Stimulated activated CD4-positive, alpha-beta T cell treated with anti-CD3 and anti-CD28 coated beads, TNF-alpha, amount 100 ng/mL, for 1 hour (primary cell): ENCODE measurements at regions not wholly inside any gene's neighbourhood (a gene's known extent, or its start where the extent isn't known, plus 50 kb on each side); places are given as distances from the start of the nearest gene placed in this dataset.

ENCODE experiments used
- DNase-seq, 3 donors: peaks; one replicate each; pipeline ENCODE4 v3.0.0-alpha.2; 2020; ENCODE audit warnings: low read depth in 3 of 3, low spot score in 1 of 3

- DNase-seq = no peak
Observed at GRCh38 chrY:19357249-19357648, 387.3 kb downstream of the KDM5D start.

GRCh38 chrY:19356735-19357134 is 387.8 kb downstream of the KDM5D start:
- DNase-seq = no peak

GRCh38 chrY:19354857-19355173 is 389.7 kb downstream of the KDM5D start:
- no peak for DNase-seq

- no peak for DNase-seq
Observed at GRCh38 chrY:19354061-19354856, 390.3 kb downstream of the KDM5D start.

GRCh38 chrY:19351616-19352015 is 392.9 kb downstream of the KDM5D start:
- DNase-seq = no peak

DNA sequence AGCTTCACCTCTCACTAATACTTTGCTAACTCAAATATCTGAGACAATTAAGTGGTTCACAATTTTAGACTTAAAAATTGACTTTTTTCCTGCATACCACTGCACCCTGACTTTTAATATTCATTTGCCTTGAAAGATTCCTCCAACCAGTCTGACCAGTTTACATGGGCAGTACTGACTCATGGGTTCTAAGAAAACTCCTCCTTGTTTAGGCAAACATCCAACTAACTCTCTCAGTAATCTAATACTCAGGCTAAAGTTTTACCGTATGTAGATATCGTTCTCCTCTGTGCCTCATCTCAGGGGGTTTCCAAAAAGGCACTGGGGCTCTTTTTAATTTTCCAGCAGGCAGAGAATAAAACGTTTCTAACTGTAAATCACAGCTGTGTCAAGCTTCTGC is 422.8 kb downstream of the KDM5D start:
- DNase-seq = no peak

- DNase-seq = no peak
Observed at GRCh38 chrY:19319135-19319534, 425.4 kb downstream of the KDM5D start.

DNA sequence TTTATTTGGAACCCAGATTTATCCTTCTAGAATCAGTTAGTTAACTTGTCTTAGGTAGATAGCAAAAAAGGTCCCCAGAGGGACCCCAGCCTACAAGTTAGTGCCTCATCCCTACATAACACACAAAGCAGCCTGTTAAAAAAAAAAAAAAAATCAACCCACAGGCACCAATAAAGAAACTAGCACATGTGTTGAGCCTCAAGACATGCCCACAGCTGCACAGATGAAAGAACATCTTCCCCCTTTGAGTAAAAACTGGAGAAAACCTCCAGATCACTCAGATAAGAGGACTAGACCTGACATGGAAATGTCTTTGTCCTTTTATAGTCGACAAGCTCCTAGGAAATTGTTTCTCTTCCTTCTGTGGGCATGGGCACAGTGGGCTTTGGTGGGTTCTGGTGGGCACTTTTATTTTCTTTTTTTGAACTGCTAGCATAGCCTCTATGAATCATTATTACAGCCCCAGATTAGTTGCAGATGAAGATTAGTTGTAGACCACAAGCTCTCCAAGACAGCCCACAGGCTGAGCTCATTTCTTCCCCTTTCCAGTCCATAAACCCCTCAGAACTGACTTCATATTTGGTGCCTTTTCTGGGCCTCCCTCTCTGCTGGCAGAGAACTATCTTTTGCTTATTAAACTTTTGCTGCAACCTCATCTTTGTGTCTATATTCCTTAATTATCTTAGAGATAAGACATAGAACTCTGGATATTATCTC is 427.1 kb downstream of the KDM5D start:
- no peak for DNase-seq

DNA sequence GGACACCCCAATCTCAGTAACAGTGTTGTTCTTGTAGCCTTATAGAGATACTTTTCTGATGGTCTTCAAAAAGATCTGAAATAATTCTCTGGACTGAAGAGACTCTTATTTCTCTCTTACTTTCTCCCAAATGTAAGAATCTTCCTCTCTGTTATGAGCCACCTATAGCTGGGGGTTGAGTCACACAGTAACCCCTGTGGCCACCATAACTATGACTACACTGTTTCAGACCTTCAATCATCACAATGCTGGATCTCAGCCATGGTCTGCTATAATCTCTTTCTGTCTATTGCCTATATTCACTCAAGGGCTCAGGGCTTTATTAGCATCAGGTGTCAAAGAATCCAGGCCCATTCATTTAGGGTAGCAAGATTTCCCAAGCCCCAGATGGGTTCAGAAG is 436.9 kb downstream of the KDM5D start:
- no peak for DNase-seq

GRCh38 chrY:19303136-19303535 is 441.4 kb downstream of the KDM5D start:
- no peak for DNase-seq

GRCh38 chrY:19290925-19291324 is 453.6 kb downstream of the KDM5D start:
- no peak for DNase-seq

DNA sequence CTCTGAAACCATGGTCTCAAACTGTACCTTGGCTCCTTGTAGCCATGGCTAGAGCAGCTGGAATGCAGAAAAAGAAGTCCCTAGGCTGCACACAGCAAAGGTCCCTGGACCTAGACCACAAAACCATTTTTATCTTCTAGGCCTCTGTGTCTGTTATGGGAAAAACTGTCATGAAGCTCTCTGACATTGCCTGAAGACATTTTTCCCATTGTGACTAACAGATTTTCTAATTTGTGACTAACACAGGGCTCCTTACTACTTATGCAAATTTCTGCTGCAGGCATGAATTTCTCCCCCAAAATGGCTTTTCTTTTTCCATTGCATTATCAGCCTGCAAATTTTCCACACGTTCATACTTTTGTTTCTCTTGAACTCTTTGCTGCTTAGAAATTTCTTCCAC is 470.4 kb downstream of the KDM5D start:
- no peak for DNase-seq

DNA sequence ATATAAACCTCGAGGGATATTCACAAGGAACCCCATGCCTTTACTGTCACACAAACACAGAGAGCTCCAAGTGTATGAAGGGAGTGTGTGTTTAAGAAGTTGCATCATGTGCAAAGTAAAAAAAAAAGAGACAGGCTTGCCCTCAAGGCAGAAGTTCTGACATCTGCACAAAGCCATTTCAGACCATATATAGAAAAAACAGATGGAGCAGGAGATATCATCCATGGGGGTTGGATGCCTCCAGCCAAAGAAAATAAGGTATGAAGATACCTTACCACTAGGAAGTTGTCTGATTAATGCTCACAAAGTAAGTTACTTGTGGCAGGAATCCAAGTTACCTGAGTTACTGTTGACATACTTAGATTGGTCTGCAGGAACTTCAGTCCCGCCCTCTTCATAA is 476.2 kb downstream of the KDM5D start:
- no peak for DNase-seq

- no peak for DNase-seq
Observed at GRCh38 chrY:19265404-19265803, 479.1 kb downstream of the KDM5D start.

DNA sequence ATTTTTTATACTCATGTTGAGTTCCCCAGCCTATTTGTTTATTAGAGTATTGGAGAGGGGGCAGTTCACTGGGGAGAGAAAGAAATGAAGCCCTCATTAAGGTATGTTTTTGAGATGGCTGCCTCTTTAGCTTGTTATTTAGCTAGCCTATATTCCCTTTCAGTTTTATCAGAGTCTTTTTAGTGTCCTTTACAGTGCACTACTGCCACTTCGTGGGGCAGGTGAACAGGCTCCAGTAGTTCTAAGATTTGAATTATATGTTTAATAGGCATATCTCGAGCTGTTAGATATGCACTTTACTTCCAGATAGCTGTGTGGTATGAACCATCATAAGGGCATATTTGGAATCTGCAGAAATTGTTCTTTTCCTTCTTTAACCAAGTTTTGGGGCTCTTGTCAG is 482.2 kb downstream of the KDM5D start:
- no peak for DNase-seq

DNA sequence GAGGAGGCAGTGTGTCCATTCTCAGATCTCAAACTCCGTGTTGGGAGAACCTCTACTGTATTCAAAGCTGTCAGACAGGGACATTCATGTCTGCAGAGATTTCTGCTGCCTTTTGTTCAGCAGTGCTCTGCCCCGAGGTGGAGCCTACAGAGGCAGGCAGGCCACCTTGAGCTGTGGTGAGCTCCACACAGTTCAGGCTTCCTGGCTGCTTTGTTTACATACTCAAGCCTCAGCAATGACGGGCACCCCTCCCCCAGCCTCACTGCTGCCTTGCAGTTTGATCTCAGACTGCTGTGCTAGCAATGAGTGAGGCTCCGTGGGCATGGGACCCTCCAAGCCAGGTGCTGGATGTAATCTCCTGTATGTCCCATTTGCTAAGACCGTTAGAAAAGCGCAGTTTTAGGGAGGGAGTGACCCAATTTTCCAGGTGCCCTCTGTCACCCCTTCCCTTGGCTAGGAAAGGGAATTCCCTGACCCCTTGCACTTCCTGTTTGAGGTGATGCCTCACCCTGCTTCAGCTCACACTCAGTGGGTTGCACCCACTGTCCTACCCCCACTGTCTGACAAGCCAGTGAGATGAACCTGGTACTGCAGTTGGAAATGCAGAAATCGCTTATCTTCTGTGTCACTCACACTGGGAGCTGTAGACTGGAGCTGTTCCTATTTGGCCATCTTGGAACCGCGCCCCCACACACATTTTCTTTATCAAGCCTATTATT is 458.9 kb upstream of the HSFY2 start:
- peak in 1 of 3 donors; percentile 0 for DNase-seq

DNA sequence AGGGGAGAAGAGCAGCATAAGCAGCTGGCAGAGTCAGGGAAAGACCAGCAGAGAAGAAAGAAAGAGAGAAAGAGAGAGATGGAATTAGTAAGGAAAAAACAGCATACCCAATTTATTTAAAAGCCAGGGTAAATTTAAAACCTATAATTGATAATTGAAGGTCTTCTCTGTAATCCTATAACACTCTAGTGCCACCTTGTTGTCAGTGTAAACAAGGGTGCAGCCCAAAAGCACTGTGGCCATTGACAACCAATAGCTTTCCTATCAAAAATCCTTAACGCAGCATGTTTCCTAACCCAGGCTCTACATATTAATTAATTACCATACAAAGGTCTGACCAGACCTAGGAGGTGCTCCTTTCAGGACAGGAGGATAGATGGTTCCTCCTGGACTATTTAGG is 447.2 kb upstream of the HSFY2 start:
- no peak for DNase-seq

DNA sequence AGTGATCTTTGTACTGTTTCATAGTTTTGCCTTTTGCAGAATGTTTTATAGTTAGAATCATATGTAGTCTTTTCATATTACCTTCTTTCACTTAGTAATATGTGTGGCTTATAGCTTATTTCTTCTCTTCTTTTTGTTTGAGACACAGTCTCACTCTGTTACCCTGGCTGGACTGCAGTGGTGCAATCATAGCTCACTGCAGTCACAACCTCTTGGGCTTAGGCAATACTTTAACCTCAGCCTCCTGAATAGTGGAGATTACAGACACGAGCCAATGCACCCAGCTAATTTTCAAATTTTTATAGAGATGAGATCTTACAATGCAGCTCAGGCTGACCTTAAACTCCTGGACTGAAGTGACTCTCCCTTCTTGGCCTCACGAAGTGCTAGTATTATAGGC is 435.4 kb upstream of the HSFY2 start:
- DNase-seq = no peak

- DNase-seq = no peak
Observed at GRCh38 chrY:19207048-19207447, 433.5 kb upstream of the HSFY2 start.

GRCh38 chrY:19180824-19181223 is 407.3 kb upstream of the HSFY2 start:
- DNase-seq = no peak

- DNase-seq = no peak
Observed at GRCh38 chrY:19168202-19168565, 394.6 kb upstream of the HSFY2 start.
